GM23338 (cell line): ENCODE measurements at regions not wholly inside any gene's neighbourhood (a gene's known extent, or its start where the extent isn't known, plus 50 kb on each side); places are given as distances from the start of the nearest gene placed in this dataset.

ENCODE experiments used
- ATAC-seq: fragments of 200-7000 bp; cut with Tn5 transposase; 3 replicates; pipeline ENCODE4 v1.9.1; 2020
- DNase-seq: peaks from one replicate; pipeline ENCODE4 v3.0.0-alpha.2; 2015; ENCODE audit warnings: low spot score
- H2AFZ ChIP-seq: fragments of 200-600 bp; sonication (generic); 2 replicates; pipeline ENCODE4 v1.8.0; 2016; ENCODE audit warnings: antibody characterized with exemption, mild to moderate bottlenecking, moderate library complexity
- H3F3A ChIP-seq: fragments of 200-600 bp; sonication (generic); replicated peaks from 2 replicates; pipeline ENCODE4 v1.8.0; 2017; ENCODE audit warnings: antibody characterized with exemption, mixed run types, low read depth
- H3K27ac ChIP-seq: fragments of 200-600 bp; sonication (generic); 2 replicates; pipeline ENCODE4 v1.6.1; 2016; ENCODE audit warnings: low read depth
- H3K27me3 ChIP-seq: fragments of 200-600 bp; sonication (generic); 2 replicates; pipeline ENCODE4 v1.8.0; 2016; ENCODE audit warnings: mild to moderate bottlenecking, mixed run types, moderate library complexity; ENCODE audit not compliant: insufficient read depth
- H3K36me3 ChIP-seq: fragments of 200-600 bp; sonication (generic); 2 replicates; pipeline ENCODE4 v1.8.0; 2016; ENCODE audit warnings: mild to moderate bottlenecking; ENCODE audit not compliant: insufficient read depth
- H3K4me1 ChIP-seq: fragments of 200-600 bp; sonication (generic); 2 replicates; pipeline ENCODE4 v1.8.0; 2016; ENCODE audit warnings: mild to moderate bottlenecking, moderate library complexity; ENCODE audit not compliant: insufficient read depth
- H3K4me2 ChIP-seq: fragments of 200-600 bp; sonication (generic); 2 replicates; pipeline ENCODE4 v1.7.1; 2017; ENCODE audit warnings: mixed run types
- H3K4me3 ChIP-seq: fragments of 200-600 bp; sonication (generic); 2 replicates; pipeline ENCODE4 v1.6.1; 2016; ENCODE audit warnings: mixed run types
- H3K79me2 ChIP-seq: fragments of 200-600 bp; sonication (generic); replicated peaks from 2 replicates; pipeline ENCODE4 v1.8.0; 2017; ENCODE audit warnings: mild to moderate bottlenecking; ENCODE audit not compliant: insufficient read depth
- H3K9me2 ChIP-seq: fragments of 200-600 bp; sonication (generic); 2 replicates; pipeline ENCODE4 v1.8.0; 2017; ENCODE audit not compliant: insufficient read depth
- H4K20me1 ChIP-seq: fragments of 200-600 bp; sonication (generic); replicated peaks from 2 replicates; pipeline ENCODE4 v1.8.0; 2017; ENCODE audit warnings: mild to moderate bottlenecking; ENCODE audit not compliant: insufficient read depth
- H3K27ac Mint-ChIP-seq: 2 replicates; pipeline ENCODE4 v1.8.0; 2020; ENCODE audit warnings: inconsistent platforms, mild to moderate bottlenecking, moderate library complexity, mixed read lengths
- H3K27me3 Mint-ChIP-seq: 3 replicates; pipeline ENCODE4 v1.8.0; 2022; ENCODE audit warnings: low read depth, mild to moderate bottlenecking, moderate library complexity, mixed read lengths, inconsistent platforms; ENCODE audit not compliant: insufficient read depth, poor library complexity
- H3K36me3 Mint-ChIP-seq: 3 replicates; pipeline ENCODE4 v1.8.0; 2021; ENCODE audit warnings: low read depth, mild to moderate bottlenecking, inconsistent platforms, moderate library complexity, mixed read lengths
- H3K4me1 Mint-ChIP-seq: 3 replicates; pipeline ENCODE4 v1.8.0; 2020; ENCODE audit warnings: mild to moderate bottlenecking, inconsistent platforms, mixed read lengths
- H3K4me3 Mint-ChIP-seq: 3 replicates; pipeline ENCODE4 v1.8.0; 2021; ENCODE audit warnings: moderate library complexity, mild to moderate bottlenecking, inconsistent platforms, mixed read lengths
- H3K9me3 Mint-ChIP-seq: 3 replicates; pipeline ENCODE4 v1.8.0; 2020; ENCODE audit warnings: moderate library complexity, mild to moderate bottlenecking, inconsistent platforms, mixed read lengths
- ETS1 ChIP-seq: IDR thresholded peaks from 2 replicates; pipeline ENCODE4 v1.6.1; 2016; ENCODE audit warnings: antibody characterized with exemption
- EZH2 ChIP-seq: fragments of 200-600 bp; sonication (generic); IDR thresholded peaks from one replicate; pipeline ENCODE4 v1.8.0; 2017; ENCODE audit warnings: antibody characterized with exemption, mild to moderate bottlenecking, low read depth; ENCODE audit not compliant: unreplicated experiment
- NANOG ChIP-seq: IDR thresholded peaks from 2 replicates; pipeline ENCODE4 v1.6.1; 2016; ENCODE audit warnings: antibody characterized with exemption, borderline replicate concordance
- STAT1 ChIP-seq: IDR thresholded peaks from one replicate; pipeline ENCODE4 v1.6.1; 2016; ENCODE audit warnings: antibody characterized with exemption; ENCODE audit not compliant: unreplicated experiment
- ZNF114 ChIP-seq: fragments of 250-450 bp; sonication (Bioruptor Pico); IDR thresholded peaks from 2 replicates; pipeline ENCODE4 v1.5.0; 2020; ENCODE audit warnings: mild to moderate bottlenecking, moderate library complexity
- ZNF462 ChIP-seq: fragments of 250-450 bp; sonication (Bioruptor Pico); IDR thresholded peaks from 2 replicates; pipeline ENCODE4 v1.5.0; 2020; ENCODE audit warnings: mild to moderate bottlenecking, moderate library complexity

GRCh38 chr3:99212969-99213368 is 311.5 kb upstream of the DCBLD2 start:
- Histone ChIP-seq H3K27ac (no peak overlapping the region), H3K4me2 (no peak overlapping the region), H2AFZ (peak overlapping the region; percentile 43; the same call in 1 of the 2 replicates), H3K4me1 (no peaks in the 10 kb centered on the region), H3K27me3 (no peaks in the 10 kb centered on the region), H3K4me3 (no peak overlapping the region), H3K9me2 (no peaks in the 10 kb centered on the region), H3K36me3 (no peaks in the 10 kb centered on the region), H4K20me1 (no peaks in the 10 kb centered on the region), H3K79me2 (no peaks in the 10 kb centered on the region), H3F3A (no peaks in the 10 kb centered on the region)
- no peaks in the 10 kb centered on the region; the same call in 2 of the 3 replicates for H3K4me1 Mint-ChIP-seq
- H3K27ac Mint-ChIP-seq, result no peak overlapping the region
- TF ChIP-seq NANOG, result no peak
- TF ChIP-seq ZNF462 (CRISPR knock-in tag), result no peak
- TF ChIP-seq STAT1, result no peak
- TF ChIP-seq ETS1, result no peak
- DNase-seq, result no peak
- H3K36me3 Mint-ChIP-seq, result no peaks in the 10 kb centered on the region
- H3K9me3 Mint-ChIP-seq, result peaks cover 4% of the 10 kb centered on the region; the same call in 2 of the 3 replicates
- H3K27me3 Mint-ChIP-seq, result no peaks in the 10 kb centered on the region
- no peak overlapping the region for H3K4me3 Mint-ChIP-seq
- ATAC-seq, result no peak

- Histone ChIP-seq H3K27me3 (no peaks in the 10 kb centered on the region), H3K4me3 (no peak overlapping the region), H3K4me2 (no peak overlapping the region), H3F3A (no peaks in the 10 kb centered on the region), H4K20me1 (no peaks in the 10 kb centered on the region), H3K27ac (no peak overlapping the region), H3K79me2 (no peaks in the 10 kb centered on the region), H3K36me3 (no peaks in the 10 kb centered on the region), H2AFZ (no peak overlapping the region), H3K4me1 (no peaks in the 10 kb centered on the region), H3K9me2 (no peaks in the 10 kb centered on the region)
- Mint-ChIP-seq H3K27me3 (no peaks in the 10 kb centered on the region), H3K4me3 (no peak overlapping the region), H3K4me1 (no peaks in the 10 kb centered on the region; the same call in 2 of the 3 replicates), H3K36me3 (no peaks in the 10 kb centered on the region), H3K27ac (no peak overlapping the region), H3K9me3 (peaks cover 4% of the 10 kb centered on the region; the same call in 2 of the 3 replicates)
- no peak for ATAC-seq
- DNase-seq, result no peak
- TF ChIP-seq STAT1 (no peak), ZNF114 (no peak), EZH2 (no peak)
These were observed 309.8 kb upstream of the DCBLD2 start for GRCh38 chr3:99211309-99211708.
